Keratinocyte (primary cell): ENCODE measurements at regions not wholly inside any gene's neighbourhood (a gene's known extent, or its start where the extent isn't known, plus 50 kb on each side); places are given as distances from the start of the nearest gene placed in this dataset.

ENCODE experiments used
- EZH2 ChIP-seq: IDR thresholded peaks from one replicate; pipeline ENCODE4 v1.6.1; 2012; ENCODE audit warnings: inconsistent platforms, mild to moderate bottlenecking, low read length, moderate library complexity
- TF ChIP-seq, protein P1 (sequence below), 3 experiments: IDR thresholded peaks in 1 of 3; conservative IDR thresholded peaks in 1 of 3; optimal IDR thresholded peaks in 1 of 3; 2 replicates in 2 of 3; 3 replicates in 1 of 3; pipeline versions ENCODE3 to v1.5.1; 2011; ENCODE audit warnings: low read length in 3 of 3, mild to moderate bottlenecking in 3 of 3, moderate library complexity in 2 of 3, control low read depth in 1 of 3, inconsistent platforms in 1 of 3; ENCODE audit not compliant: insufficient read depth in 2 of 3; ENCODE audit errors: extremely low read depth in 1 of 3

DNA sequence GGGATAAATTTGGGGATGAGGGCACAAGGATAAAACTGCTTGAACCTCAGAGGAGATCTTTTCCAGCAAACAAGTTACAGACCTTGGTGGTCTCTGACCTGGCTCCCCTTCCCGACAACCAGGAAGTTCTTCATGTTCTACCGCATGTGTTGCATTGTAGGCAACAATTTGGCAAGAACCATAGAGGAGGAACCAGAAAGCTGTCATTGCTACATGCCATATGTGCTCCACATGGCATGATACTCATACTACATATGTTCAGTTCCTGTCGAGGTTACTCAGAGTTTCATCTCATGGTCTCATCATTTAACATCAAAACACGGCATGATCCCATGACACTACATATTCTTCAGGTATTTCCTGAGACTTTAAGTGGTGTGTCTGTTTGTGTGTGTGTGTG is 235.9 kb downstream of the OR13H1 start:
- TF ChIP-seq, protein P1, sequence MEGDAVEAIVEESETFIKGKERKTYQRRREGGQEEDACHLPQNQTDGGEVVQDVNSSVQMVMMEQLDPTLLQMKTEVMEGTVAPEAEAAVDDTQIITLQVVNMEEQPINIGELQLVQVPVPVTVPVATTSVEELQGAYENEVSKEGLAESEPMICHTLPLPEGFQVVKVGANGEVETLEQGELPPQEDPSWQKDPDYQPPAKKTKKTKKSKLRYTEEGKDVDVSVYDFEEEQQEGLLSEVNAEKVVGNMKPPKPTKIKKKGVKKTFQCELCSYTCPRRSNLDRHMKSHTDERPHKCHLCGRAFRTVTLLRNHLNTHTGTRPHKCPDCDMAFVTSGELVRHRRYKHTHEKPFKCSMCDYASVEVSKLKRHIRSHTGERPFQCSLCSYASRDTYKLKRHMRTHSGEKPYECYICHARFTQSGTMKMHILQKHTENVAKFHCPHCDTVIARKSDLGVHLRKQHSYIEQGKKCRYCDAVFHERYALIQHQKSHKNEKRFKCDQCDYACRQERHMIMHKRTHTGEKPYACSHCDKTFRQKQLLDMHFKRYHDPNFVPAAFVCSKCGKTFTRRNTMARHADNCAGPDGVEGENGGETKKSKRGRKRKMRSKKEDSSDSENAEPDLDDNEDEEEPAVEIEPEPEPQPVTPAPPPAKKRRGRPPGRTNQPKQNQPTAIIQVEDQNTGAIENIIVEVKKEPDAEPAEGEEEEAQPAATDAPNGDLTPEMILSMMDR (optimal IDR thresholded peaks at IDR 0.05 in 1 of 3, IDR thresholded peaks at IDR 0.05 in 1 of 3, conservative IDR thresholded peaks at IDR 0.05 in 1 of 3; ENCODE audit: extremely low read depth in 1 of 3, insufficient read depth in 2 of 3, low read length in 3 of 3): no peak
- TF ChIP-seq EZH2: no peak
